GM18498 (cell line): ENCODE measurements at regions not wholly inside any gene's neighbourhood (a gene's known extent, or its start where the extent isn't known, plus 50 kb on each side); places are given as distances from the start of the nearest gene placed in this dataset.

Experiments used
- ATAC-seq: cut with Tn5 transposase; IDR thresholded peaks from one replicate; pipeline ENCODE4 v1.9.1; 2021; ENCODE audit warnings: mild to moderate bottlenecking, moderate library complexity; ENCODE audit not compliant: unreplicated experiment

DNA sequence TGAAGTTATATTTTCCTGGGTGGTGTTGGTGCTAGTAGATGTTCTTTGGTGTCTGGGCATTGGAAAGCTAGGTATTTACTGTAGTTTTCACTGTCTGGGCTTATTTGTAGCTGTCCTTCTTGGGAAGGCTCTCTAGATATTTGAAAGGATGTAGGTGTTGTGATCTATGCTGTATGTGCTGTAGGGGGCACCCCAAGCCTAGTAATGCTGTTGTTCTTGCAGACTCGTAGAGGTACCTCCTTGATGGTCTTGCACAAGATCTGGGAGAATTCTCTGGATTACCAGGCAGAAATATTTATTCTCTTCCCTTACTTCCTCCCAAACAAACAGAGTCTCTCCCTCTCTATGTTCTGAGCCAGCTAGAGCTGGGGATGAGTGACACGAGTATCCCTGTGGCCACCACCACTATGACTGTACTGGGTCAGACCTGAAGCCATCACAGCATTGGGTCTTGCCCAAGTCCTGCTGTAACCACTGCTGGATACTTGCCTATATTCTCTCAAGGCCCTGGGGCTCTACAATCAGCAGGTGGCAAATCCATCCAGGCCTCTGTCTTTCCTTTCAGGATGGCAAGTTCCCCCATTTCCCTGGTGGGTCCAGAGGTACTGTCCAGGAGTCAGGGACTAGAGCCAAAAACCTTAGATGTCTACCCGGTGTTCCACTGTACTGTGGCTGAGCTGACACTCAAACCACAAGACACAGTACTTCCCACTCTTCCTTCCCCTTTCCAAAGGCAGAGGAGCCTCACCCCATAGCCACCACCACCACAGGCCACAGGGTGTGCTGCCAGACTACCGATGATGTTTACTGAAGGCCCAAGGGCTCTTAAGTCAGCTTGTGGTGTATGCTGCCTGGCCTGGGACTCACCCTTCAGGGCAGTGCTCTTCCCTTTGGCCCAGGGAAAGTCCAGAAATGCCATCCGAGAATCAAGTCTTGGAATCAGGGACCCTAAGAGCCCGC is 195.2 kb upstream of the DPPA4 start:
- no peak for ATAC-seq

DNA sequence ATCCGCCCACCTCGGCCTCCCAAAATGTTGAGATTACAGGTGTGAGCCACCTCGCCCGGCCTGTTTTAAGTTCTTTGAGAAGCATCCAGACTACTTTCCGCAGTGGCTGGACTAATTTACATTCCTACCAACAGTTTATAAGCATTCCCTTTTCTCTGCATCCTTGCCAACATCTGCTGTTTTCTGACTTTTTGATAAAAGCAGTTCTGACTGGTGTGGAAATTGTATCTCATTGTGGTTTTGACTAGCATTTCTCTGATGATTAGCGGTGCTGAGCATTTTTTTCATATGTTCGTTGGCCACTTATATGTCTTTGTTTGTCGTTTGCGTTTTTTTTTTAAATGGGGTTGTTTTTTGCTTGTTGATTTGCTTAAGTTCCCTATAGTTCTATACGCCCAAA is 208.4 kb upstream of the DPPA4 start:
- no peak for ATAC-seq

DNA sequence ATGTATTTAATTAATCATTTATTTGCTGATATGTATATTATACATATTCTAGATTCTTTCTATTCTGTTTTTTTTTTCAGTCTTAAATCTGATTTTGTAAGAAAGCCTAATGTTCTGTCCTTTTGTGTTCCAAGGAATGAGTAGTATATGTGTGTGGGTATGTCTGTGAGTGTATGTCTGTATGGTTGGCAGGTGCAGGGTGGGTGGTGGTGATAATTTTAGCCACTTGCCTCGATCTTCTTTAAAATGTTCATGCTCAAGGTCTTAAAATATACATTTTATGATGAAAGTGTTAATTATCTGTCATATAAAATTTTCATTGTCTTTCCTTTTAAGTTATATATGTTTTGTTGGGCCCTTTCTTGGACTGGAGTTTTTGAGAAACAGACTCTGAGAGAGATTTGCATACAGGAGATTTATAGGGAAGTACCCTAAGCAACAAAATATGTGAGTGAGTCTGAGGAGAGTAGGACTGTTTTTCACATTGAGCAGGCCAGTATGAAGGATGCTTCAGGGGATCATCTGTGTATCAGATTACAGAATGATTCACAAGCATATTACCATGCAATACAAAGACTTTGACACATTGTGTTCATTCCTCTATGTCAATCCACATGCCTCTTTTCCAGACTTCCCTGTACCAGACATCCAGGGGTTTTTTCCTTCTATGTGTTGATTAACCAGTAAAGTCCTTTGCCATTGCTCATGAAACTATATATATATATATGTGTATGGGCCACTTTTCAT is 211.0 kb upstream of the DPPA4 start:
- no peak for ATAC-seq

DNA sequence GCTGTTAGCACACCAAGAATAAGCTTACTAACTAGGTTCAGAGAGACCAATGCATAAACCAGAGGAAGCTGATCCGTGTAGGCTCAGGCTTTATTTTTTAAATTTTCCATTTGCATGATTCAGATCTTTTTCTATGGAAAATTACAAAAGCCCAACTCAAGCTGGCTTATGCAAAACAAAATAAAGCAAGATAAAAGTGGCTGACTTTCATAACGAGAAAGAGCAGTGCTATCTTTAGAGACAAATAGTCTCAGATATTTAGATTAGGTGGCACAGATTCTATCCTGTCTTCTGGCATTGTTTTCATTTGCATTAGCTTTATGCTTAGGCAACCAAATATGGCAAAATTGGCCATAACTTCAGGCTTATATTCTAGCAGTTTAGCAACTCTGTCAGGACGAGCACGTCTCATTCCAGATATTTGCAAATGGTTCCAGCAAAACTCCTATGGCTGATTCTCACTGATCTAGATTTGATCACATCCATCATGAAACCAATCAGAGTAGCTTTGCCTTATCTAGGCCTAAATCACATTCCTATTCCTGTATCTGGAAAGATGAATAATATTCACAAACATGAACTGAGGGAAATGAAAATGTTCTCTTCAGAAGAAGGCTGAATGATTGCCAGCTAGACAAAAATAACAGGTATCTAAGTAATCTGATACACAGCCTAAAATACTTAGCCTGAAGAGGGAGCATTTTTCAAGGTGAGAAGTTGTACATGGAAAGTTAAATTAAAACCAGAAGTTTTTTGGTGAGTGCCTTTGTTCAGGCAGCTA is 216.4 kb upstream of the DPPA4 start:
- ATAC-seq = no peak

DNA sequence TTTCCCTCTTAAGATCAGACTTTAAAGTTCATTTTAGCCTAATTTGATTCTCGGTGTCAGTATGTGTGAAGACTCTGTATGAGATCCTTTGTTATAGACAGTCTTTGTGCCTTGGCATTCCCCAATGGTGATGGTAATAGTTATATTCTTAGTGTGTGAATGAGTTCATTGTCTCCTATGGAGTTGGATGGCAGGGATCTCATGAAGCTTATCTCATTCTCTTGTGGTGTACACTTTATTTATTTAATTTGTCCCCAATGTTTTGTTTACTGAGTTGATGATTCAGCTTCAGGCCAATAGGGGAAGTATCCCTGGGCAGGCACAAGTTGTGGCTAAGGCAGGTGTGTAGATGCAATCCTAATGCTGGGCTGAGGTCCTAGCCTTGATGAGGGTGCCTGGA is 222.0 kb upstream of the DPPA4 start:
- no peak for ATAC-seq

DNA sequence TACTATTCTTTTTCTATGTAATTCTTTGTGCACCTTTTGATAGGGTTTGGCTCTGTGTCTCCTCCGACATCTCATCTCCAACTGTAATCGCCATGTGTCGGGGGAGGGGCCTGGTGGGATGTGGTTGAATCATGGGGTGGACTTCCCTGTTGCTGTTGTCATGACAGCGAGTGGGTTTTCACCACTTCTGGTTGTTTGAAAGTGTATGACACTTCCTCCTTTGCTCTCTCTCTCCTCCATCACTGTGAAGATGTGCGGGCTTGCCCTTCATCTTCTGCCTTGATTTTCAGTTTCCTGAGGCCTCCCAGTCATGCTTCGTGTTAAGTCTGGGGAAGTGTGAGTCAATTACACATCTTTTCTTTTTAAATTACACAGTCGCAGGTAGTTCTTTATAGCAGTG is 225.8 kb upstream of the DPPA4 start:
- ATAC-seq = no peak

DNA sequence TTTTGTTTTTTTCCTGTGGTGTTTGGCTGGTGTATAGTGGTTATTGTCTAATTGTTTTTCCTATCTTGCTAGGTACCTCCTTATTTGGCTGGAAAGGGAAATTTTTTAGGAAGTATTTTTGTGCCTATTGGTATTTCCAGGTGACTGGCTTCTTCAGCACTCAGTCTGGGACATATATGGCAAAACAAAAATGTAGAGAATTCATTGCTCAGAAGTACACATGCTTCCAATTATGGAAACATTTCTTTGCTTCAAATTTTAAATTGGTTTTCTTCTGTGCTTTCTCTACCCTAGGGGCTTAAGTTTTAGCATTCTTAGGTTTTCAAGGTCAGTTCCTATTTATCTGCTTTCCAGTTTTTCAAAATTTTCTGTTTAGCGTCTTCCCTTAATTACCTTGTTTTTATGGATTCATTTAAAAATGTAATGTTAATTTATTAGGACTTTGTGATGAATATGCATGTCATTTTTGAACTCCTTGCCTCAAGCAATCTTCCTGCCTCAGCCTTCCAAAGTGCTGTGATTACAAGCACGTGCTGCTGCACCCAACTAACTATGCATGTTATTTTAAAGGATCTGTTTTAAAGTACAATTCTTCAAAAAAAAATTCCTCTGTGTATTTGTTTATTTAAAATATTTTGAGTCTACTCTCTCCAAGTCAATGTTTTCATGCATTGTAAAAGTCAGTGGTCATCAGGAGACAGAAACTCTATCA is 231.9 kb upstream of the DPPA4 start:
- ATAC-seq = no peak

DNA sequence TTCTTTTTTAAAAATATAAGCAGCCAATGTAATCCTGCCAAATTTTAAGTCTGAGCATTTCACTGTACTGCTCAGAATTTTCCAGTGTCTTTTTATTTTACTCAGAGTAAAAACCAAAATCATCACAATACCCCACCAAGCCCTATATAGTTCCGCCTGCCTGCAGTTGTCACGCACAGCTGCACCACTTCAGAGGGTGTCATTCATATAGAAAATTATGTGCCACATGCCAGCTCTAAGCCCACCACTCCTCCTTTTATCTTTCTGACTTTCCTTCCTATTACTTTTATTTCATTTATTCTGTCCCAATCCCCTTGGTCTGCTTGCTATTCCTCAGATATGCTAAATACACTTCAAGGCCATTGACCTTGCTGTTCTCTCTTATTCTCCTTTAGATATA is 233.1 kb upstream of the DPPA4 start:
- no peak for ATAC-seq

DNA sequence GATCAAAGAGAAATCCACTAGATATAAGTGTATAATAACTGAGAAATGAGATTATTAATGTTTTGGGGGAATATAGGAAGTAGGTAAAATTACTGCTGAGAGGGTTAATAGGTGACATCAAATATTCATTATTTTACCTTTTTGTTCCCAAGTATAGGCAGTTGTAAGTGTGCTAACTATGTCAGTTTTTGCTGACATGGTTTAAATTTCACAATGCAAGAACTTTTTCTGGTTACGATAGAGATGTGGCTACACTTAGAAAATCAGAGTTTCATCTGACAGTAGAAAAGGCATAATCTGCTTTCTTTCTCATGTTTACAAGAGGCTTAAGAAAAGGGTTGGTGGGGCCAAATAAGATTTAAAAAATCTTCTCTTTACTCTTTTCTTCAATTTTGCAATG is 235.0 kb upstream of the DPPA4 start:
- ATAC-seq = no peak

DNA sequence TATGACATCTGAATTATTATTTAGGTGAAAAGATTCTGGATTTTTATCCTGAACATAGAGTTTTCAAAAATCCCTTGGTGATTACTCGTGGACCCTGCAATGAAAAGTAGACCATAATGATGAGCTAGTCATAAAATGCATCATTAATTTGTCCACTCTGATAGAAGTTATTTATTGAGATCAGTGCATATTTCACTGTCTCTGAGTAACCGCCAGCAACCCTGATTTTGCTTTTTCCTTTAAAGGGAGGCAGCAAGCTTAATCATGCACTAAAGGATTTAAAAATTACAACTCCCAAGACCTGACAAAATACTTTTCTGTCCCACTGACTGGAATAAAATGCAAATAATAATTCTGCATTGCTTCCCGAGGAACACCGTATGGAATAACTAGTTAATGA is 259.6 kb upstream of the DPPA4 start:
- no peak for ATAC-seq

DNA sequence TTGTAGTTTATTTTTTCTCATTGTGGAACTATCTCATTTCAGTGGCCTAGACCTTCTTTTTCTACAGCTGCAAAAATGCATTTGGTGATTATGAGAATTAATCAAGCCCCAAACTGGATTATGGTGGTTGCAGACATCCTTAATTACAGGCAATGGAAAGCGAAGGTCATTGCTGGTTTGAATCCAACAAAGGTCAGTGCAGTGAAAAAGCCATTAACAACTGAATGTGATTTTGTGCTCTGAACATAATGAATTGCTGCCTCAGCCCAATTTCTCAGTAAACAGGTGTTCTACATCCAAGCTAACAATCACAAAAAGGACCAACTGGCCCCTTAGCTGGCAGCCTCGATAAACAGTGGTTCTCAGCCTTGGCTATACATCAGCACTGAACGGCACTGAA is 260.1 kb upstream of the DPPA4 start:
- ATAC-seq = no peak

DNA sequence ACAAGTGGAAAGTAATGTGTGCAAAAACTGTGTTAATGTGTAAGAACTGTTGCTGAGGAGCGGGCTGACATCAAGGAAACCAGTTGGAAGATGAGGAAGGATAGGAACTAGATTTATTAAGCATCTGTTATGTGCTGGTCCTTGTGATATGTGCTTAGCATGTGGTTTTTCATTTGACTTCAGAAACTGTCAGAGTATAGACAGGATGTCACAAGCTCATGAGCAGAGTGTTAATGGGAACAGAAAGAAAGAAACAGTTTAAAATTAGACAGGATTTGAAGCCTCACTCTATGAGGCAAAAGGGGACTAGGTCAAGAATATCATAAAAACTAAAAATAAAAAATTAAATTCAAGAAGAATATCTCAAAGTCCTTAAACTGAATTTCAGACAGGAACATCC is 270.6 kb upstream of the DPPA4 start:
- ATAC-seq = no peak

DNA sequence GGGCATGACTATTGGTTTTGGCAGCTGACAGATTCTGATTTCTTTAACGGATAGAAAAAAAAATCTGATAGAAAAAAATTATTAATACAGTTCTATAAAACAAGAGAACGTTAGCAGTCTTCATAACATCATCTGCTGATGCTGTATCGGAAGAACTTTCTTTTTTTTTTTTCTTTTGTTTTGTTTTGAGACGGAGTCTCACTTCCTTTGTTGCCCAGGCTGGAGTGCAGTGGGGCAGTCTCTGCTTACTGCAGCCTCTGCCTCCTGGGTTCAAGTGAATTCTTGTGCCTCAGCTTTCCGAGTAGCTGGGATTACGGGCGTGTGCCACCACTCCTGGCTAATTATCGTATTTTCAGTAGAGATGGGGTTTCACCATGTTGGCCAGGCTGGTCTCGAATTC is 271.2 kb upstream of the DPPA4 start:
- no peak for ATAC-seq

DNA sequence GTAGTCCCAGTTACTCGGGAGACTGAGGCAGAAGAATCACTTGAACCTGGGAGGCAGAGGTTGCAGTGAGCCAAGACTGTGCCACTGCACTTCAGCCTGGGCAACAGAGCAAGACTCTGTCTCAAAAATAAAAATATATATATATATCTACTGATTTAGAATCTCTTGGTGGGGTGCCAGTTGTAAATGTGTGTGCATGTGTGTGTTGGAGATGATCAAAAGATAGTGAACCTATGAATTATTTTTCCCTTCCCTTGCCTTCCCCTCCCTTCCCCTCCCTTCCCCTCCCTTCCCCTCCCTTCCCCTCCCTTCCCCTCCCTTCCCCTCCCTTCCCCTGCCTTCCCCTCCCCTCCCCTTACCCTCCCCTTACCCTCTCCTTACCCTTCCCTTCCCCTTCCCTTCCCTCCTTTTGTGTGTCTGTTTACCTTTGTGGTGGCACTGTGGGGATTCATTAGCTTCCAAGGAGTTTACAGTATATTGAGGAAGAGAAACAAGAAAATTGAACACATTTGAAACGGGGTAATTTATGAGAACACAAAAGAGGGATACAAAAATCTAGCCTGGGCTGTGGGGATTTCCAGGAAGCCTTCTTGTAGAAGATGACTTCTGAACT is 281.5 kb upstream of the DPPA4 start:
- ATAC-seq = no peak

DNA sequence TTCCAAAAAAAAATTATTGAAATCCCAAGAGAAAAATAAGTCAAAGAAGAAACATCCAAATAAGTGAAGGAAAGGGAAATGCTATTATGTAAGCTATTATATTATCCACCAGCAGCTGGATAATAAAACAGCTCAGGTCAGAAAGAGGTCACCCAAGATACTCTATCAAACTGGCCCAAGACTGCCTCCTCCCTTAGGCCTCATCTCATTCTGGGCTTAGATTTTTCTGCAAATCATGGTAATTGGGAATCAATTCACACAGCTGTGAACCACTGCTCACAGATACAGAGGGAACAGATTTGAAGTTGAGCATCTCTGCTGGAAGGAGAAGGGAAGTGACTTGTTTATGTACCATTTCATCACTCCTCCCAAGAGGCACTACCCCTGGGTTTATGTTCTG is 294.6 kb upstream of the DPPA4 start:
- ATAC-seq = no peak

DNA sequence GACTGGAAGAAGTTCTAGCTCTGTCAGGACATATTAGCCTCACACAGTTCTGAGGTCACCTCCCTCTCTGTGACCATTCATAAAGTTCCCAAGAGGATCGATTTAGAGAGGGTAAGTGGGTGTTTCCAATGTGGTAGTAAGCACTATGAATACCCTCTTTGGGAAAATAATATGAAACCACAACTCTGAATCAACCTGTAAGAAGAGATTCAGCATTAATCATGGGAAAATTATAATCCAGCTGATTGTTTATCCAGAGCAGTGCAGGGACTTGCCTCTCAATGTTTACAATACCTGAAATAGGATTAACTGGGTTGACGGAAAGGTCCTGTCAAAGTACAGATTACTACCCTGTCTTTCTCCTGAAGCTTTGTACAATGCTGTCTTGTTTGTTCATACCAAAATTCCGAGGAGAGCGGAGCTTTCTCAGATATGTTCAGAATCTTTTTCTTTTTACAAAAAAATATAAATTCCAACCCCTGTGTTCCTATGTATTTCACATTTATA is 302.9 kb upstream of the DPPA4 start:
- no peak for ATAC-seq

DNA sequence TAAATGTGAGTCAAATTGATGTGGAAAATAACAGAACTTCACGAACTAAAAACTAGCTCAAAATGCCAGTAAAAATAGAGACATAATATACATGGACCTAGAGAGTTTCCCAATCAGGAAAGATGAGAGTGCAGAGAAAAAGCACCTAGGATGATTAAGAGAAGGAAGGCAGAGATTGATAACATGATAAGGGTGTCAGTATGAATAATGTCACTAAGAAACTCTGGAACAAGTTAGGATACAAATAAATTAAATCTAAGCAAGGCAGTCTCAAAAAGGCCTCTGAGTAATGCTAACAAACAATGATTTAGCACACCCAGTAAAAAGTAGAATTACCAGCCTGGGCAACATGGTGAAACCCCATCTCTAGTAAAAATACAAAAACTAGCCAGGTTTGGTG is 304.7 kb upstream of the DPPA4 start:
- no peak for ATAC-seq

DNA sequence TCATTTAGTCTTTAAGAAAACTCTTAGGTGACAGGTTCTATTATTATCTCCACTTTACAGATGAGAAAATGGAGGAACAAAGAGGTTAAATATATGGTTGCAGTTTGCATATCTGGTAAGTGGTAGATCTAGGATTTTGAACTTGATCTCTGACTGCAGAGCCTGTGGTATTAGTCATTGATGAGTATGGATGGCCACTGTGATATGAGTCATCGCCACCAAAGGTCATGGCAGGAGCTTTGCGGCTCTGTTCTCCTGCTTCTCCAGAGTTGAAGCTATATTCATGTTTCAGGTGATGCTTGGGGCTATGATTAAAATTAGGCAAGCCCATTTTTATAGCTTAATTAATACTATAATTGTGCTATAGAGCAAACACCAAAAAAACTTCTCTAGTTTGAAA is 306.2 kb upstream of the DPPA4 start:
- no peak for ATAC-seq

DNA sequence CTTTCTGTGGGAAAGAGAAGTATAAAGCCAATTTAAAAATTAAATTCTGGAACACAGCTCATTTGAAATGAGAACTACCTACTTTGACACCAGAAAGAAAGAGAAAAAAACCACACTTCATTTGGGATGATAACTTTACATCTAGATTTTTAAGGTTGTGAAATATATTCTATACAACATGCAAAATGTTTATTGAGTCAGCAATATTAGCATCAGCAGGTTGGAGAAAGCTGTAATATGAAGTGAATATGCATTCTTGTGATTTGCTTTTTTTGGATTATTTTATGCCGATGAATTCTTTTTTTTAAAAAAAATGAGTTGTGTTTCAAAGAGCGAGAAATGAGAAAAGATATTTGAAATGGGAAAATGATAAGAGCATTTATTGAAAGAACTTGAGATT is 307.0 kb upstream of the DPPA4 start:
- no peak for ATAC-seq

DNA sequence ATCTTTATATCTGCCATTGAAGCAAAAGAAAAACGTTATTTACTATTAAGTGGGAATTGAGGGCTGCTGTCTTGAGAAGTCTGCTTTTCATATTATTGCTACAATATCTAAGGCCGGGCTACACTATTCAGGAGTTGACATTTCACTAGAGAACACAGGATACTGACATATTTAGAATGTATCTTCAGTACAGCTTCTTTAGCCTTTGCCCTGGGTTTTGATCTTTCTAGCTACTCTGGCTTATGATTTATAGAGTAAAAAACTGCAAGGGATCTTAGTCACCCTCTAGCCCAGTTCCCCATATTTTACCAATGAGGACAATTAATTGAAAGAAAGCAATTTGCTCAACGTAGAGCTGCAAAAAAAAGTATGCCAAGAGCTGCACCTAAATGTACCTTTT is 307.4 kb upstream of the DPPA4 start:
- ATAC-seq = no peak
